ENCODE measurements at regions not wholly inside any gene's neighbourhood (a gene's known extent, or its start where the extent isn't known, plus 50 kb on each side); places are given as distances from the start of the nearest gene placed in this dataset.

GRCh38 chr22:25366408-25366807 is 147.0 kb downstream of the CRYBB2 start:
- Mint-ChIP-seq H3K9me3 (no peaks in the 10 kb centered on the region), H3K27me3 (no peaks in the 10 kb centered on the region), H3K4me1 (peaks cover 9% of the 10 kb centered on the region), H3K27ac (no peak overlapping the region), H3K4me3 (no peak overlapping the region), H3K36me3 (ENCODE audit: low read depth) (peaks cover 2% of the 10 kb centered on the region)
- intact Hi-C loops (cut with micrococcal nuclease) = loop anchor here (10.0 kb wide), 1 partner anchor 78 kb away; no protein-coding TSS in a partner anchor
- DNase-seq = no peak

- intact Hi-C loops (cut with micrococcal nuclease) = loop anchor here (10.0 kb wide), 1 partner anchor 78 kb away; no protein-coding TSS in a partner anchor
- Mint-ChIP-seq H3K36me3 (ENCODE audit: low read depth) (peaks cover 2% of the 10 kb centered on the region), H3K9me3 (no peaks in the 10 kb centered on the region), H3K4me1 (peaks cover 9% of the 10 kb centered on the region), H3K27me3 (no peaks in the 10 kb centered on the region), H3K4me3 (no peak overlapping the region), H3K27ac (no peak overlapping the region)
- DNase-seq = no peak
Measured at GRCh38 chr22:25366876-25367466, 147.5 kb downstream of the CRYBB2 start.

DNA sequence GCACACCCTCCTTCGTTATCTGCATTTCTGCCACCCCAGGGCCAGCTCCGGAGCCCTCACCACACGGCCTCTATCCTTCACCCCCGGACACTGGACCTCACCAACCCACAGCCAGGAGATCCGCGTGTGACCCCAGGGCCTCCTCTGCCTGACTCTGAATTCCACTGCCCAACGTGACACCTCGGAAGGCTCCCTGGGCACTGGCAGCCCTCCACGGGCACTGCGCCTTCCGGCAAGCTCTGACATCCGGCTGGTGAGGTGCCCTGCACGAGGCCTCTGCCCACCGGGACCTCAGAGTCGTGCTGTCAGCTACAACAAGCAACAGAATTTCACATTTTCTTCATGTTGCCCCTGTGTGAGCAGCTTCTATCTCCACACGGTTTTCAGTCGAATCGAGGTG is 148.3 kb downstream of the CRYBB2 start:
- Mint-ChIP-seq H3K9me3 (no peaks in the 10 kb centered on the region), H3K27ac (no peak overlapping the region), H3K4me1 (peaks cover 7% of the 10 kb centered on the region), H3K36me3 (ENCODE audit: low read depth) (peaks cover 8% of the 10 kb centered on the region), H3K4me3 (no peak overlapping the region), H3K27me3 (no peaks in the 10 kb centered on the region)
- intact Hi-C loops (cut with micrococcal nuclease) = loop anchor here (10.0 kb wide), 1 partner anchor 77 kb away; no protein-coding TSS in a partner anchor
- no peak for DNase-seq

GRCh38 chr22:25368271-25368670 is 148.8 kb downstream of the CRYBB2 start:
- H3K9me3 Mint-ChIP-seq = no peaks in the 10 kb centered on the region
- H3K27ac Mint-ChIP-seq = no peak overlapping the region
- no peak overlapping the region for H3K4me3 Mint-ChIP-seq
- intact Hi-C loops (cut with micrococcal nuclease) = loop anchor here (10.0 kb wide), 1 partner anchor 77 kb away; no protein-coding TSS in a partner anchor
- no peaks in the 10 kb centered on the region for H3K27me3 Mint-ChIP-seq
- H3K36me3 Mint-ChIP-seq (ENCODE audit: low read depth) = peaks cover 9% of the 10 kb centered on the region
- peaks cover 7% of the 10 kb centered on the region for H3K4me1 Mint-ChIP-seq
- no peak for DNase-seq

- H3K9me3 Mint-ChIP-seq = no peaks in the 10 kb centered on the region
Measured at GRCh38 chr22:25369041-25369440, 149.6 kb downstream of the CRYBB2 start.

GRCh38 chr22:25370322-25370721 is 150.9 kb downstream of the CRYBB2 start:
- peaks cover 9% of the 10 kb centered on the region for H3K4me1 Mint-ChIP-seq
- no peaks in the 10 kb centered on the region for H3K27me3 Mint-ChIP-seq
- DNase-seq = no peak
- peaks cover 15% of the 10 kb centered on the region for H3K36me3 Mint-ChIP-seq (ENCODE audit: low read depth)
- no peak overlapping the region for H3K4me3 Mint-ChIP-seq
- H3K27ac Mint-ChIP-seq = no peak overlapping the region
- intact Hi-C loops (cut with micrococcal nuclease) = no loop called here
- H3K9me3 Mint-ChIP-seq = no peaks in the 10 kb centered on the region

More at GRCh38 chr22:25369041-25369440, 149.6 kb downstream of the CRYBB2 start:
- Mint-ChIP-seq H3K27me3 (no peaks in the 10 kb centered on the region), H3K36me3 (ENCODE audit: low read depth) (peaks cover 10% of the 10 kb centered on the region), H3K4me1 (peaks cover 7% of the 10 kb centered on the region), H3K27ac (no peak overlapping the region), H3K4me3 (no peak overlapping the region)
- no peak for DNase-seq
- intact Hi-C loops (cut with micrococcal nuclease) = loop anchor here (10.0 kb wide), 1 partner anchor 76 kb away; no protein-coding TSS in a partner anchor

DNA sequence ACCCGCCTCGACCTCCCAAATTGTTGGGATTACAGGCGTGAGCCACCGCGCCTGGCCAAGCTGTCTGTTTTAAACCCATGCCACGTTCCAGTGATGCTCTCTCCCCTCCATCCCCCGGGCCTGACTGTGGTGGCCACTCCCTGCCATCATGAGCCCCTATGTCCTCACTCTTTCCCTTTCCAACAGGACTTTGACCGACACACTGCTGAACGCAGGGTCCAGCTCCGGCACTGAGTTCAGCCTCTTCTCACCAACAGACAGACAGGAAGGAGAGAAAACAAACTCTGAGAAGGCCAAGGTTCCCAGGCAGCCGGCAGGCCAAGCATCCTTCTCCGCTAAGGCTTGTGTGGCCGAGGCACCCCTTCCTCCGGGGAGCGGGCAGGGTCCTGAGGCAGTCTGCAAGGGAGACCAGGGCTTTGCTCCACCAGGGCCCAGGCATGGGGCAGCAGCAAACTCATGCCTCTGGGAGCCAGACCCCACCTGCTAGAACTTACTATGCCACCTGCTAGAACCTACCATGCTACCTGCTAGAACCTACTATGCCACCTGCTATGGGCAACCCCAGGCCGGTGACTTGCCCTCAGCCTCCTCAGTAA is 152.7 kb downstream of the CRYBB2 start:
- Mint-ChIP-seq H3K27me3 (no peaks in the 10 kb centered on the region), H3K4me1 (peaks cover 8% of the 10 kb centered on the region), H3K9me3 (no peaks in the 10 kb centered on the region), H3K27ac (no peak overlapping the region), H3K36me3 (ENCODE audit: low read depth) (peaks cover 25% of the 10 kb centered on the region), H3K4me3 (no peak overlapping the region)
- intact Hi-C loops (cut with micrococcal nuclease) = no loop called here
- no peak for DNase-seq

DNA sequence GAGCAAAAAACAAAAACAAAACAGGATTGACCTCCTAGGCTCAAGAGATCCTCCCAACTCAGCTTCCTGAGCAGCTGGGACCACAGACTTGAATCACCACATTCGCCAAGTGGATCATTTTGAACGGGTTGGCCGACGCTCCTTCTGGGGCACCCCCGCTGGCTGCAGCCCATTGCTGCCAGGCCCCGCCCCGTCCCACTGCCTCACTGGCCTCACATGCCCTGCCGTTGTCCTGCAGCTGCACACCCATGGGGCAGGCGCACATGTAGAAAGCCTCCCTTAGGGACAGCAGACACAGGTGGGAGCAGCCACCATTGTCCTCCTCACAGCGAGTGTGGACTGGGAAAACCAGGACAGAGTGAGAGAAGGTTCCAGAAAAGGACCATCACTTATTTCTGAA is 154.5 kb downstream of the CRYBB2 start:
- intact Hi-C loops (cut with micrococcal nuclease) = no loop called here
- Mint-ChIP-seq H3K9me3 (no peaks in the 10 kb centered on the region), H3K4me1 (peaks cover 10% of the 10 kb centered on the region), H3K27ac (no peak overlapping the region), H3K4me3 (no peak overlapping the region), H3K27me3 (no peaks in the 10 kb centered on the region), H3K36me3 (ENCODE audit: low read depth) (peaks cover 28% of the 10 kb centered on the region)
- no peak for DNase-seq

DNA sequence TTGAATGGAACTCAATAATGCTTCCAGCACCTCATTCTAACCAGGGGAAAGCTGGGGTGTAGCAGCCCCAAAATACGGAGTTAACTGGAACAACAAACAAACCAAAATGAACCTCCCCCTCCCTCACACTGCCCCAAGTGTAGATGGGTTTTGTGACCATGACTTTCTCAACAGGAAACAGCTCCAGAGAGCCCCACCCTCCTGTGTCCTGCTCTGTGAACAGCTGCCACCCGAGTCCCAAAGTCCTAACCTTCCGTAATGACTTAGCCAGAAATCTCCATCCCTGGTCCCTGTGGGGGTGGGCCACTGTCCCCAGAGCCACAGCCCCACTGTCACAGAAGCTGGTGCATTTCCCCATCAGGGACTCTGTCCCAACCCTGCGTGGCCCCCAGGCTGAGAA is 155.4 kb downstream of the CRYBB2 start:
- peaks cover 33% of the 10 kb centered on the region for H3K36me3 Mint-ChIP-seq (ENCODE audit: low read depth)
- no peaks in the 10 kb centered on the region for H3K9me3 Mint-ChIP-seq
- peaks cover 10% of the 10 kb centered on the region for H3K4me1 Mint-ChIP-seq
- H3K4me3 Mint-ChIP-seq = no peak overlapping the region
- intact Hi-C loops (cut with micrococcal nuclease) = no loop called here
- no peaks in the 10 kb centered on the region for H3K27me3 Mint-ChIP-seq
- DNase-seq = no peak
- H3K27ac Mint-ChIP-seq = peak overlapping the region; percentile 15

DNA sequence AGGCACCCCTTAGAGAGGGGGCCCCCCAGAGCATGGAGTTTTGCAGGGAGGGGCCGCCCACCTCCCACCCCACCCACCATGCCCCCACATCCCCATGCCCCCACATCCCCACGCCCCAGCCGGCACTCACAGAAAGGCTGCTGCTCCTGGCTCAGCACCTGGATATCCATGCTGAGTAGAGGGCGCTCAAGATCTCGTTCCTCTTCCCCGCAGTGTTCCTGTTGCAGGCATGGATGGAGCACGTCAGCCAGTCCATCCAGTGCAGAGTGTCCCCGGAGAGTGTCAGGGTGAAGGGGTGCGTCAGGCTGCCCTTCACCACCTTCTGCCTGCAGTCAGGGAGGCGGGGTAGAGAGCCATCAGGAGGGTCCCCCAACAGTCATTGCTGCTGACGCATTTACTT is 156.2 kb downstream of the CRYBB2 start:
- no peak overlapping the region for H3K27ac Mint-ChIP-seq
- peaks cover 39% of the 10 kb centered on the region for H3K36me3 Mint-ChIP-seq (ENCODE audit: low read depth)
- no peak overlapping the region for H3K4me3 Mint-ChIP-seq
- intact Hi-C loops (cut with micrococcal nuclease) = no loop called here
- peaks cover 10% of the 10 kb centered on the region for H3K4me1 Mint-ChIP-seq
- no peak for DNase-seq
- H3K27me3 Mint-ChIP-seq = no peaks in the 10 kb centered on the region
- H3K9me3 Mint-ChIP-seq = no peaks in the 10 kb centered on the region

GRCh38 chr22:25377699-25378098 is 158.3 kb downstream of the CRYBB2 start:
- Mint-ChIP-seq H3K27ac (no peak overlapping the region), H3K27me3 (no peaks in the 10 kb centered on the region), H3K36me3 (ENCODE audit: low read depth) (peaks cover 38% of the 10 kb centered on the region), H3K9me3 (no peaks in the 10 kb centered on the region), H3K4me1 (peaks cover 10% of the 10 kb centered on the region), H3K4me3 (no peak overlapping the region)
- DNase-seq = no peak
- intact Hi-C loops (cut with micrococcal nuclease) = no loop called here

DNA sequence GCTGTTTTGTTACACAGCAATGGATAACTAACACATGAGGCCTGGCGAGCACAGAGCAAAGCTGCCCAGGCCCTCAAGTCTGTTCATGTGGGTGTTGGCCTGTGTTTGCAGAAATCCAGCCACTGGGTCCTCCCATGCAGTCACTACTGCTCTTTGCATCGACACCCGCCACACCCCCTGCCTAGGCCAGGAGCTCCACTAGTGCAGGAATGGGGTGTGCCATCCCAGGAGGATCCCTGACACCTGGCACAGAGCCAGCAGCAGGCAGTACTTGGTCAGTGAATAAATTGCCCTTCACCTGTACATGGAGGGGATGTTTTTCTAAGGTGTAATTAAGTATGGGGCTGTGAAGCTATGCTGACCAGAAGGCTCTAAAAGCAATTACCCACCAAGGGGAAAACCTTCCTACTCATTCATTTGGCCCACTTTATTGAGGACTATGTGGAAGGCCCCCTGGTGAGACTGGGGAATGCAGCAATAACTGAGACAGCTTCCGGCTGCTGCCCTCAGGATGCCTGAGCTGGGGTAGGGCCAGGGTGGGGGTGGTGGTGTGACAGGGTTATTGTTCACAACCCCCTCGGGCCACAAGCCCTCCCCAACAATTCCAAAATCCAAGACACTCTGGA is 160.8 kb downstream of the CRYBB2 start:
- Mint-ChIP-seq H3K36me3 (ENCODE audit: low read depth) (peaks cover 31% of the 10 kb centered on the region), H3K27me3 (no peaks in the 10 kb centered on the region), H3K27ac (no peak overlapping the region), H3K4me1 (peaks cover 6% of the 10 kb centered on the region), H3K9me3 (no peaks in the 10 kb centered on the region), H3K4me3 (no peak overlapping the region)
- intact Hi-C loops (cut with micrococcal nuclease) = no loop called here
- DNase-seq = no peak

DNA sequence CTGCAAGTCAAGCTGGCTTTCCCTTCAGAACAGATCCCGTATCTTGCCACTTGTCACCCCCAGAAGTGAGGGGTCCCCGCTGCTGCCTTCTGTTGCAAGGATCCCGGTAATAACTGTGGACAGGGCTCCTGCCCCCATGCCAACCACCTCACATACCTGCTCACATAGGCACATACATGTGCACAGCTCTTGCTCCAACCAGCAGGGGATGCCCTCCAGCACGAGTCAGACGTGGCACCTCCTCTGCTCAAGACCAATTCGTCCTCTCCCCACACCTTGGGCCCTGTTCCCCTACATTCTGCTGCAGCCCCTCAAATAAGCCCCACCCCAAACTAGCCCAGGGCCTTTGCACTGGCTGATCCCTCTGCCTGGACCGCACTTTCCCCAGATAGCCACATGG is 163.3 kb downstream of the CRYBB2 start:
- Mint-ChIP-seq H3K36me3 (ENCODE audit: low read depth) (peaks cover 15% of the 10 kb centered on the region), H3K4me1 (peaks cover 25% of the 10 kb centered on the region), H3K27ac (no peak overlapping the region), H3K9me3 (no peaks in the 10 kb centered on the region), H3K27me3 (no peaks in the 10 kb centered on the region), H3K4me3 (no peak overlapping the region)
- DNase-seq = no peak
- intact Hi-C loops (cut with micrococcal nuclease) = no loop called here

DNA sequence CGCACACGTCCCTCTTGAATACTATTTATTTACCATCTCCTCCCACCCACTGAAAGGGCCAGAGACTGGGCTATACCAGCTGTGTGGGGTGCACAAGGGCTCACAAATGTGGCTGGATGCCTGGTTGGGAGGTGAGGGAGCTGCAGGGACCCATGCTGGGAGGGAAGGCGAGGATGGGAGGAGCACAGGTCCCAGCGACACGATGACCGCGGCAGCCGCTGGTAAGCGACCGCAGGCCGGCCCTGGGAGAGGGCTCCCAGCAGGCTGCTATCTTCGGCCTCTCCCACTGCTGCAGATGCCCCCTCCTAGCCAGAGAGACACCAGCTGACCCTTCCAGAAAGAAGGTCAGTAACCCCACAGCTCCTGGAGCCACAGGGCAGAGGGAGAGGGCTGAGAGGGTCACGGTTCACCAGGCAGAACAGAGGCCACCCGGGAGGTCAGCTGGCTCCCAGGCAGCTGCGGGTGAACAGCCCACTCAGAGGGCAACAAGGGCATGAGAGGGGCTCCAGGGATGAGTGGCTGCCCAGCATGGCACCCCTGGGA is 163.9 kb downstream of the CRYBB2 start:
- intact Hi-C loops (cut with micrococcal nuclease) = no loop called here
- H3K9me3 Mint-ChIP-seq = no peaks in the 10 kb centered on the region

More for the DNA sequence above, 163.9 kb downstream of the CRYBB2 start:
- Mint-ChIP-seq H3K4me3 (no peak overlapping the region), H3K27me3 (no peaks in the 10 kb centered on the region), H3K4me1 (peaks cover 27% of the 10 kb centered on the region), H3K27ac (no peak overlapping the region), H3K36me3 (ENCODE audit: low read depth) (peaks cover 15% of the 10 kb centered on the region)
- DNase-seq = no peak

Measured in activated CD4-positive, alpha-beta T cell treated with anti-CD3 and anti-CD28 coated beads, Interleukin-2, amount 10 ng/mL, durations not matched to agents 24 days and 14 days (primary cell).